Gastrocnemius medialis (tissue), 4 donors: ENCODE measurements at regions not wholly inside any gene's neighbourhood (a gene's known extent, or its start where the extent isn't known, plus 50 kb on each side); places are given as distances from the start of the nearest gene placed in this dataset.

Experiments
- ATAC-seq, 2 donors: fragments of 150-250 bp; one replicate each; pipeline ENCODE4 v1.9.1; 2016
- DNase-seq, 2 donors: peaks; one replicate each; pipeline ENCODE4 v3.0.0-alpha.2; 2019
- H3K27ac ChIP-seq, 4 donors: fragments of 200-600 bp; sonication (generic); 1 replicate in 1 of 4; 2 replicates in 3 of 4; pipeline ENCODE4 v1.5.1; 2016 to 2018; ENCODE audit warnings: mild to moderate bottlenecking in 2 of 4, moderate library complexity in 1 of 4
- H3K27me3 ChIP-seq, 3 donors: fragments of 200-600 bp; sonication (generic) in 2 of 3; 1 replicate in 1 of 3; 2 replicates in 2 of 3; pipeline versions ENCODE4 v1.5.1 to v1.6.0; 2016 to 2019; ENCODE audit warnings: mild to moderate bottlenecking in 1 of 3, moderate library complexity in 1 of 3
- H3K36me3 ChIP-seq, 2 donors: fragments of 200-600 bp; sonication (generic) in 1 of 2; one replicate each; pipeline ENCODE4 v1.5.1; 2017 to 2018
- H3K4me1 ChIP-seq, 2 donors: fragments of 200-600 bp; sonication (generic) in 1 of 2; one replicate each; pipeline ENCODE4 v1.5.1; 2016 to 2017; ENCODE audit warnings: mild to moderate bottlenecking in 2 of 2
- H3K4me3 ChIP-seq, 4 donors: fragments of 200-600 bp; sonication (generic) in 3 of 4; 1 replicate in 1 of 4; 2 replicates in 3 of 4; pipeline ENCODE4 v1.5.1; 2016 to 2019; ENCODE audit warnings: mild to moderate bottlenecking in 2 of 4
- H3K9me3 ChIP-seq, 3 donors: fragments of 200-600 bp; sonication (generic) in 2 of 3; 1 replicate in 1 of 3; 2 replicates in 2 of 3; pipeline ENCODE4 v1.5.1; 2016 to 2019
- POLR2A ChIP-seq, 2 donors: fragments of 450-650 bp; IDR thresholded peaks; one replicate each; pipeline ENCODE4 v1.6.1; 2017; ENCODE audit warnings: antibody characterized with exemption in 2 of 2, mild to moderate bottlenecking in 2 of 2, moderate library complexity in 2 of 2
- in situ Hi-C, 4 donors: fragments of 200-750 bp; cut with MboI; loops; one replicate each; pipeline versions ENCODE4 v1.15.0 to v1.8.0; 2017; ENCODE audit warnings: low sequenced_read_pairs in 4 of 4
- intact Hi-C: fragments of 100-400 bp; cut with DNase I; formaldehyde crosslinking; loops from one replicate; pipeline ENCODE4 v1.15.1; 2023; ENCODE audit warnings: low total_unique reads
- TF ChIP-seq, protein P1 (sequence below), 5 experiments: fragments of 450-650 bp in 3 of 5; fragments of 200-600 bp in 2 of 5; sonication (generic) in 2 of 5; IDR thresholded peaks in 4 of 5; conservative IDR thresholded peaks in 1 of 5; 1 replicate in 4 of 5; 2 replicates in 1 of 5; pipeline ENCODE4 v1.5.1; 2016 to 2019; ENCODE audit warnings: antibody characterized with exemption in 5 of 5, mild to moderate bottlenecking in 3 of 5, moderate library complexity in 3 of 5

DNA sequence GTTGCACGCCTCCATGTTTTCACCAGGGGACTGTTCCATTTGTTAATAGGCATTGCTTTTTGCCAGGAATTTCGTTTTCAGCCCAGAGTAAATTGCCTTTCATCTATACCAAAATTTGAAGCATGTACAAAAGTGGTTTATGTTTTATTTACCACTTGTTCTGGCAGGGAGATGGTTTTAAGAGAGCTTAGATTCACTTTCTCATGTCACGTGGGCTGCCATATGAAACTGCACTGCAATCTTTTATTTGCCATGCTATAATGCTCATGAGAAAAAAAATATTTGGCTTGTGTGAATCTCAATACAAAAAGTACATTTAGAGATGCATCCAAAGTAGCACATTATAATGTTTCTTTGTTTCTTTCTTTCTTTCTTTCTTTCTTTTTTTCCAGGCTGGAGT, 284.1 kb upstream of the GRIA1 start:
- DNase-seq = no peak
- no peaks in the 10 kb centered on the region for H3K4me1 ChIP-seq
- H3K27ac ChIP-seq = no peak overlapping the region
- in situ Hi-C loops = no loop called here
- no peak for TF ChIP-seq POLR2A (IDR thresholded peaks at IDR 0.05)
- TF ChIP-seq, protein P1, sequence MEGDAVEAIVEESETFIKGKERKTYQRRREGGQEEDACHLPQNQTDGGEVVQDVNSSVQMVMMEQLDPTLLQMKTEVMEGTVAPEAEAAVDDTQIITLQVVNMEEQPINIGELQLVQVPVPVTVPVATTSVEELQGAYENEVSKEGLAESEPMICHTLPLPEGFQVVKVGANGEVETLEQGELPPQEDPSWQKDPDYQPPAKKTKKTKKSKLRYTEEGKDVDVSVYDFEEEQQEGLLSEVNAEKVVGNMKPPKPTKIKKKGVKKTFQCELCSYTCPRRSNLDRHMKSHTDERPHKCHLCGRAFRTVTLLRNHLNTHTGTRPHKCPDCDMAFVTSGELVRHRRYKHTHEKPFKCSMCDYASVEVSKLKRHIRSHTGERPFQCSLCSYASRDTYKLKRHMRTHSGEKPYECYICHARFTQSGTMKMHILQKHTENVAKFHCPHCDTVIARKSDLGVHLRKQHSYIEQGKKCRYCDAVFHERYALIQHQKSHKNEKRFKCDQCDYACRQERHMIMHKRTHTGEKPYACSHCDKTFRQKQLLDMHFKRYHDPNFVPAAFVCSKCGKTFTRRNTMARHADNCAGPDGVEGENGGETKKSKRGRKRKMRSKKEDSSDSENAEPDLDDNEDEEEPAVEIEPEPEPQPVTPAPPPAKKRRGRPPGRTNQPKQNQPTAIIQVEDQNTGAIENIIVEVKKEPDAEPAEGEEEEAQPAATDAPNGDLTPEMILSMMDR (IDR thresholded peaks at IDR 0.05 in 4 of 5, conservative IDR thresholded peaks at IDR 0.05 in 1 of 5) = no peak
- no peaks in the 10 kb centered on the region for H3K9me3 ChIP-seq
- ATAC-seq = no peak
- no peak overlapping the region for H3K4me3 ChIP-seq
- no peaks in the 10 kb centered on the region for H3K36me3 ChIP-seq
- H3K27me3 ChIP-seq = no peaks in the 10 kb centered on the region
- intact Hi-C loops = no loop called here

GRCh38 chr5:153209016-153209415, 281.5 kb upstream of the GRIA1 start:
- no peaks in the 10 kb centered on the region for H3K27me3 ChIP-seq
- no peak overlapping the region for H3K27ac ChIP-seq
- H3K36me3 ChIP-seq = no peaks in the 10 kb centered on the region
- TF ChIP-seq POLR2A (IDR thresholded peaks at IDR 0.05) = no peak
- TF ChIP-seq, protein P1 (IDR thresholded peaks at IDR 0.05 in 4 of 5, conservative IDR thresholded peaks at IDR 0.05 in 1 of 5) = no peak
- no peak for DNase-seq
- H3K4me1 ChIP-seq = no peaks in the 10 kb centered on the region
- intact Hi-C loops (no loop called here), in situ Hi-C loops (no loop called here)
- H3K4me3 ChIP-seq = no peak overlapping the region
- no peak for ATAC-seq
- H3K9me3 ChIP-seq = no peaks in the 10 kb centered on the region

GRCh38 chr5:153209687-153210086, 280.8 kb upstream of the GRIA1 start:
- in situ Hi-C loops = no loop called here
- Histone ChIP-seq H3K4me1 (no peaks in the 10 kb centered on the region), H3K27me3 (no peaks in the 10 kb centered on the region), H3K36me3 (no peaks in the 10 kb centered on the region), H3K27ac (no peak overlapping the region), H3K4me3 (no peak overlapping the region), H3K9me3 (no peaks in the 10 kb centered on the region)
- DNase-seq (no peak), ATAC-seq (no peak)
- TF ChIP-seq, protein P1 (IDR thresholded peaks at IDR 0.05 in 4 of 5, conservative IDR thresholded peaks at IDR 0.05 in 1 of 5) = no peak
- TF ChIP-seq POLR2A (IDR thresholded peaks at IDR 0.05) = no peak
- intact Hi-C loops = no loop called here

GRCh38 chr5:153211076-153211475, 279.4 kb upstream of the GRIA1 start:
- no peak for ATAC-seq
- no peaks in the 10 kb centered on the region for H3K9me3 ChIP-seq
- no peaks in the 10 kb centered on the region for H3K4me1 ChIP-seq
- no peaks in the 10 kb centered on the region for H3K27me3 ChIP-seq
- H3K27ac ChIP-seq = no peak overlapping the region
- no peak for DNase-seq
- intact Hi-C loops = no loop called here
- no peaks in the 10 kb centered on the region for H3K36me3 ChIP-seq
- no peak for TF ChIP-seq POLR2A (IDR thresholded peaks at IDR 0.05)
- TF ChIP-seq, protein P1 (IDR thresholded peaks at IDR 0.05 in 4 of 5, conservative IDR thresholded peaks at IDR 0.05 in 1 of 5) = no peak
- in situ Hi-C loops = no loop called here
- H3K4me3 ChIP-seq = no peak overlapping the region

GRCh38 chr5:153212471-153212870, 278.0 kb upstream of the GRIA1 start:
- no peaks in the 10 kb centered on the region for H3K36me3 ChIP-seq
- in situ Hi-C loops (no loop called here), intact Hi-C loops (no loop called here)
- H3K27me3 ChIP-seq = no peaks in the 10 kb centered on the region
- no peaks in the 10 kb centered on the region for H3K4me1 ChIP-seq
- H3K9me3 ChIP-seq = no peaks in the 10 kb centered on the region
- TF ChIP-seq POLR2A (IDR thresholded peaks at IDR 0.05) = no peak
- TF ChIP-seq, protein P1 (IDR thresholded peaks at IDR 0.05 in 4 of 5, conservative IDR thresholded peaks at IDR 0.05 in 1 of 5) = no peak
- no peak for DNase-seq
- no peak overlapping the region for H3K27ac ChIP-seq
- H3K4me3 ChIP-seq = no peak overlapping the region
- ATAC-seq = no peak
